Endodermal cell (in vitro differentiated cells): ENCODE measurements at regions not wholly inside any gene's neighbourhood (a gene's known extent, or its start where the extent isn't known, plus 50 kb on each side); places are given as distances from the start of the nearest gene placed in this dataset.

Experiments
- DNase-seq: peaks from one replicate; pipeline ENCODE4 v3.0.0-alpha.2; 2017
- H3K27ac ChIP-seq: 2 replicates; pipeline ENCODE4 v1.5.1; 2013; ENCODE audit warnings: mild to moderate bottlenecking, low read depth, low read length, moderate library complexity
- H3K27me3 ChIP-seq: 2 replicates; pipeline ENCODE4 v1.6.1; 2013; ENCODE audit warnings: mild to moderate bottlenecking, low read length, moderate library complexity; ENCODE audit not compliant: insufficient read depth, control insufficient read depth, poor library complexity, severe bottlenecking
- H3K36me3 ChIP-seq: 2 replicates; pipeline ENCODE4 v1.7.0; 2013; ENCODE audit warnings: mild to moderate bottlenecking, low read length, moderate library complexity; ENCODE audit not compliant: control insufficient read depth, insufficient read depth
- H3K4me1 ChIP-seq: one replicate; pipeline ENCODE4 v1.7.0; 2013; ENCODE audit warnings: low read length; ENCODE audit not compliant: control insufficient read depth, insufficient read depth
- H3K4me3 ChIP-seq: 2 replicates; pipeline ENCODE4 v1.5.1; 2013; ENCODE audit warnings: mild to moderate bottlenecking, low read length, moderate library complexity
- H3K9ac ChIP-seq: 2 replicates; pipeline ENCODE4 v1.6.1; 2013; ENCODE audit warnings: mild to moderate bottlenecking, low read length, moderate library complexity; ENCODE audit not compliant: poor library complexity, severe bottlenecking; ENCODE audit errors: extremely low read depth
- H3K9me3 ChIP-seq: 2 replicates; pipeline ENCODE4 v1.6.1; 2013; ENCODE audit warnings: mild to moderate bottlenecking, low read length, moderate library complexity; ENCODE audit not compliant: control insufficient read depth
- H3K27ac Mint-ChIP-seq: 2 replicates; pipeline ENCODE4 v1.8.0; 2020; ENCODE audit warnings: mixed read lengths
- H3K27me3 Mint-ChIP-seq: 2 replicates; pipeline ENCODE4 v1.8.0; 2021; ENCODE audit warnings: mild to moderate bottlenecking, mixed read lengths; ENCODE audit not compliant: insufficient read depth
- H3K36me3 Mint-ChIP-seq: 2 replicates; pipeline ENCODE4 v1.8.0; 2020; ENCODE audit warnings: low read depth, mixed read lengths
- H3K4me1 Mint-ChIP-seq: 2 replicates; pipeline ENCODE4 v1.8.0; 2020; ENCODE audit warnings: mixed read lengths
- H3K4me3 Mint-ChIP-seq: 2 replicates; pipeline ENCODE4 v1.8.0; 2020; ENCODE audit warnings: mild to moderate bottlenecking, moderate library complexity, mixed read lengths
- H3K9me3 Mint-ChIP-seq: 2 replicates; pipeline ENCODE4 v1.8.0; 2020; ENCODE audit warnings: mild to moderate bottlenecking, mixed read lengths
- CTCF ChIP-seq: fragments of 200-600 bp; sonication (generic); conservative IDR thresholded peaks from 2 replicates; pipeline ENCODE4 v1.5.0; 2021; ENCODE audit warnings: antibody characterized with exemption, mild to moderate bottlenecking
- WGBS, 2 experiments: methylation state at CpG; one replicate each; pipeline versions ENCODE4 v1.1.5 to v1.1.7; 2013; ENCODE audit warnings: missing lambda C conversion rate in 2 of 2, mixed read lengths in 1 of 2; ENCODE audit not compliant: insufficient coverage in 1 of 2, insufficient read length in 1 of 2; 5-methylcytosine and 5-hydroxymethylcytosine counted together

DNA sequence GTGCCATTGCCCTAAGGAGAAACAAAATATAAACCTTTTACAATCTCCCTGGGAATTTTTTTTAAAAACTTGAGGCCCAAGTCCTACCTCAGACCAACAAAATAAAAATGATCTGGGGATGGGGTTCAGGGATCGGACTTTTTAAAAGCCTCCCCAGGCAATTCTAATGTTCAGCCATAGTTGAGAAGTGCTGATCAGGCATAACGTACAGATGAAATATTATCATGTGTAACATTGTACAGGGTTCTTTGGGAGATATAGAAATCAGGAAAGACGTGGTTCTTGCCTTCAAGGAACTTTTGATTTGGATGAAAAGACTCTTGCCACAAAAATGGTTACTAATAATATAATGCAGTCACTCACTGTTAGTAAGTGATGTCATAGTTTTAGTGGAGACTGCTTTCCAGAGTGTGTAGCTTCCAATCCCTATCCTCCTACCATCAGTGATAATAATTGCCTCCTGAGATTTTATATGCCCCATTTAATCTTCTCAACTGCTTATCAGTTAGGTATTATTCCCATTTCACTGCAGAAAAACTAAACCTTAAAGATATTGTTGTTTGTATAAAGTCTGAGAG, 135.6 kb downstream of the BRMS1L start:
- no peak for TF ChIP-seq CTCF
- Histone ChIP-seq H3K4me1 (peaks cover 3% of the 10 kb centered on the region), H3K9ac (no peak overlapping the region), H3K9me3 (no peaks in the 10 kb centered on the region), H3K27me3 (no peaks in the 10 kb centered on the region), H3K4me3 (no peak overlapping the region), H3K36me3 (no peaks in the 10 kb centered on the region), H3K27ac (no peak overlapping the region)
- no peaks in the 10 kb centered on the region for H3K9me3 Mint-ChIP-seq
- 94 to 96% methylated on average over 3 of the region's 3 CpGs for whole genome bisulfite sequencing, 2 experiments
- no peaks in the 10 kb centered on the region for H3K27me3 Mint-ChIP-seq
- H3K4me3 Mint-ChIP-seq: no peak overlapping the region
- no peak for DNase-seq
- H3K4me1 Mint-ChIP-seq: peaks cover 10% of the 10 kb centered on the region
- H3K27ac Mint-ChIP-seq: no peak overlapping the region
- no peaks in the 10 kb centered on the region for H3K36me3 Mint-ChIP-seq

DNA sequence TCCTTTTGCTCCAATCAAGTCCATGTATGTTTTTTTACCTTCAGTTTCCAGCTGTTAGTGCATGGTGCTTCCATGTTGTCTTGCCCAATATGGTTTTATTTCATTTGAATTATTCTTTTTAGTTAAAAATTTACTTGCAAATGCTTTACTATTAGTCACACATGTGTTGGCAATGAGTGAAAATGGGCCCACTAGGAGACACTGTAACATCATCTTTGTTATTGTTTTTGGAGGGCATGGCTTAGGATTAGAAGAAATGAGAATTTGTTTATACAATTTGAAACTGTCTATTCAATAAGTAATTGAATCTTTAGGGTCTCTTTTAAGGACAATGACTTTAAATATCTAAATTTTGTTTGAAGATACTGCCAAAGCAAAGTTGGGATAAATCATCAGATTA, 133.7 kb downstream of the BRMS1L start:
- Histone ChIP-seq H3K4me1 (peaks cover 3% of the 10 kb centered on the region), H3K9me3 (no peaks in the 10 kb centered on the region), H3K27ac (no peak overlapping the region), H3K36me3 (no peaks in the 10 kb centered on the region), H3K9ac (no peak overlapping the region), H3K27me3 (no peaks in the 10 kb centered on the region), H3K4me3 (no peak overlapping the region)
- peaks cover 7% of the 10 kb centered on the region for H3K4me1 Mint-ChIP-seq
- no peaks in the 10 kb centered on the region for H3K27me3 Mint-ChIP-seq
- no peak overlapping the region for H3K4me3 Mint-ChIP-seq
- no peak for DNase-seq
- H3K9me3 Mint-ChIP-seq: no peaks in the 10 kb centered on the region
- TF ChIP-seq CTCF: no peak
- H3K27ac Mint-ChIP-seq: no peak overlapping the region
- H3K36me3 Mint-ChIP-seq: no peaks in the 10 kb centered on the region

- Mint-ChIP-seq H3K36me3 (no peaks in the 10 kb centered on the region), H3K4me3 (no peak overlapping the region), H3K27ac (no peak overlapping the region), H3K27me3 (no peaks in the 10 kb centered on the region), H3K4me1 (peaks cover 4% of the 10 kb centered on the region), H3K9me3 (no peaks in the 10 kb centered on the region)
- H3K4me1 ChIP-seq: no peaks in the 10 kb centered on the region
- no peaks in the 10 kb centered on the region for H3K27me3 ChIP-seq
- no peaks in the 10 kb centered on the region for H3K36me3 ChIP-seq
- DNase-seq: no peak
- H3K9ac ChIP-seq: no peak overlapping the region
- no peak overlapping the region for H3K27ac ChIP-seq
- H3K9me3 ChIP-seq: no peaks in the 10 kb centered on the region
- WGBS, 2 experiments: 74 to 94% methylated on average over 3 to 4 of the region's 4 CpGs
- no peak overlapping the region for H3K4me3 ChIP-seq
- no peak for TF ChIP-seq CTCF
These were observed 132.4 kb downstream of the BRMS1L start for GRCh38 chr14:35958499-35958898.
